GM21526 (cell line): ENCODE measurements at regions not wholly inside any gene's neighbourhood (a gene's known extent, or its start where the extent isn't known, plus 50 kb on each side); places are given as distances from the start of the nearest gene placed in this dataset.

ENCODE experiments used
- ATAC-seq: cut with Tn5 transposase; IDR thresholded peaks from one replicate; pipeline ENCODE4 v1.9.1; 2021; ENCODE audit warnings: moderate library complexity; ENCODE audit not compliant: unreplicated experiment, low FRiP score

DNA sequence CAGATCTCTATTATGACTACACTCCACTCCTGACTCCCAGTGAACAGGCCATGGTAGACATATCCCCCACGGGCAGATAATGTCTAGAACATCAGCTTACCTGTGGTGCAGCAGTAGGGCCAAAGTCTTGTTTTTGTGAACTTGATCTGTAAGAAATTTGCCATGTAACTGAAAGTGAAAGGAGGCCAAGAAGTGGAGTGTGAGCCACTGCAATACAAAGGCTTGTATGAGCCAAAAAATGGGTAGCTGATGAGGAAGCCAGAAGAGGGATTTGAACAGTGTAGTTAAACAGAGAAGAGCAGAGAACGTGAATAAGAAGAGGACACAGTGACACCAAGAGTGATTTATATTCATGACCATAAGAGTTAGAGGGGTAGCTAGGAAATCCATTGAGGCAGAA, 361.7 kb downstream of the DMRT2 start:
- no peak for ATAC-seq

DNA sequence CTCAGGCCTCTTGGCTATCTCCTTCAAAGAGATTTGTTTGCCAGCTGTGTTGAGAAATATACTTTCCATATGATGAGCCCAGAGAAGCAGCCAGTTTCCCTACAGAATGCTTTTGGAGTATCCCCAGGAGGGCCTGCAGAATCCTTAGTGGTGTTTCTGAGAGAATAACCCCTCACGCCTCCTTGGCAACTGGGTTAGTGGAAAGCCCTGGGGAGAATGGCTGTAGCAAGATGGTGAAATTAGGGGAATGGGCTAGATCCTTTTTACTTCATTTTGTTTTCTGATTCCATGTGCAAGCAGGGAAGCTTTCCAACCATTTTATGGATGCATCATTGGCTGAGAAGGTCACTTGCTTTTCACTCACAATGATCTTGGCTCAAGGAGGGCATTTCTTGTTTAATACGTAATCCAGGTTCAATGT, 364.6 kb downstream of the DMRT2 start:
- no peak for ATAC-seq

DNA sequence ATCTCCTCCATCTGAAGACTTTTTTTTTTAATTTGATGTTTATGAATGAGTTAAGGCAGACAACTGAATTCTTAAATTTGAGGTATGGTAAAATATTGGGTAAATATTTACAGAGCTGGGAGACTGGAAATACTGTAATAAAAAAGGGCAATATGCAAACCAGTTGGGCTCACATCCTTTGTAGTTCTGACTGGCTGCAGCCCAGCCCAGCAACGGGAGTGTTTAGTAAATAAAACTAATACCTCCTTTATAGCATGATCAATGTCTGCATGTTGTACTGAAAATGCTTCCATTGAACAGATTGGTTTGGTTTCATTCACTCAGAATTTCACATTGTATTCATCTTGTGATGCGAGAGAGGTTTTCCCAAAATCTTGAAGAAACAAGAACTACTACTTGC, 365.0 kb downstream of the DMRT2 start:
- ATAC-seq = no peak

- no peak for ATAC-seq
Observed at GRCh38 chr9:1416261-1416660, 366.1 kb downstream of the DMRT2 start.

GRCh38 chr9:1421436-1421835, 371.3 kb downstream of the DMRT2 start:
- no peak for ATAC-seq

DNA sequence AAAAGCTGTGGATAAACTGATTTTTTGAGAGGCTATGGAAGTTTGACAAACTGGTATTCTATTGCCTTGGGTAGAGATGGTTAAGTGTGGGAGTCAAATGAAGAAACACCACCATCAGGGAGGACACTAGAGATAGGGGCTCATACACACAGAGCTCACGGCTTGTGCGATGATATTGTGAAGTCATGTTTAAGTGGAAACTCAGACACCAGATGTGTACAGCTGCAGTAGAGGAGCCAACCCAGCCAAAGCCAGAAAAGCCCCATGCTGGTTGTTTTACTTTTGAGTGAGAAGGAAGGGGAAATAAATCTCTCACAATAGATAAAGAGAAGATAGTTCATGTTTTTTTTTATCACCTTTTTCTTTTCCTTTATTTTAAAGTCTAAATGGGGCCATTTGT, 377.7 kb downstream of the DMRT2 start:
- no peak for ATAC-seq

- no peak for ATAC-seq
Observed at GRCh38 chr9:1429297-1429696, 379.1 kb downstream of the DMRT2 start.

DNA sequence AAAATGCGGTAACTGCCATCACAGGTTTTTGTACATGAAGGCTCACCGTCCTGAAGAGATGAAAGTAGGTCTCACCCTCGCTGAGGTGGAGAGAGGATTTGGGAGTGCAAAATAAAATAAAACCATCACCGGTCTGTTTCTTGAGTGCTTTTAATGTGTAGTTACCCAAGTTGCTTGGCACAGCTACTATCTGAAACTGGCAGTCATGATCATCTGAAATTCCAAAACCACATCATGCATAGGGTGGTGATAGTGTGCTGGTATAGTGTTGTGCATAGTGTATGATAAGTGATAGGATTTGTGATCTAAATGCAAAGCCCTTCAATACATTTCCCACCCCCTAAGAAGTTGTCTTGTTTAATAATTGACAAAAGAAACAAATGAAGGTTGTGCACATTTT, 381.3 kb downstream of the DMRT2 start:
- no peak for ATAC-seq

- no peak for ATAC-seq
Observed at GRCh38 chr9:1434052-1434767, 384.1 kb downstream of the DMRT2 start.

DNA sequence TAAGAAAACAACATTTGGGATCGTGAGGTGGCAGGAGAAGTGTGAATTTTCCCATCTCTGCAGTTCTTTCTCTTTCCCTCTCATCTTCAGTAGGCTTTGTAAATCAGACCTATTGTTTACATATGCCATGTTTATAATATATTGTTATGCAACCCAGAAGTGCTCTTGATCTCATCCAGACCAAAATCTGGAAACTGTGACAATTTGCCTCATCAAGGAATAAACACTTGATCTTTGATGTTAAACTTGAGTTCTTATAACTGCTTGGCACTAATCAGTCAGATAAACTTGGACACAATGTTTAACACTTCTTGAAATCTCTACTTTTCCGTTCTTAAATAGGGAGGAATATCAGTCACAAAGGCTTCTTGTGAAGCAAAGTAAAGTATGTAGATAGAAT, 384.7 kb downstream of the DMRT2 start:
- no peak for ATAC-seq

- no peak for ATAC-seq
Observed at GRCh38 chr9:1440256-1440655, 390.1 kb downstream of the DMRT2 start.

GRCh38 chr9:1442105-1442504, 391.9 kb downstream of the DMRT2 start:
- no peak for ATAC-seq

- ATAC-seq = no peak
Observed at GRCh38 chr9:1443450-1443849, 393.3 kb downstream of the DMRT2 start.

GRCh38 chr9:1446671-1447070, 396.5 kb downstream of the DMRT2 start:
- ATAC-seq = no peak

DNA sequence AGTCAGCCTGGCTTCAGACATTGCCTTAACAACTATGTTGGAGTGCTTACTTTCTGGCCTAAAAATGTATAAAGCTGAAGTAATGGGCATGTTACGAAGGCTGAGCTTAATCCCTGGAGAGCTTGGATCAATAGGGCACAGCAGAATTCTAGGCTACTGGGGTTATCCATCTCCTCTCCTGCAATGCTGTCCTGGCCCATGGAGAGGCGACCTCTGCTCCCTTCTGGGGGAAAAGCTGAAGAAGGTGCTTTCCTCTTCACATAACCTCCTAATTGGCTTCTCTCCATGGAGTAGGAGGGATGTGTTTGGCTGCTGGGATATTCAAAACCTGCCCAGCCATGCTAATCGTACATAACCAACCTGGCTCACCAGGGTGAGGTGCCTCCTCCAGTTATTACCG, 403.5 kb downstream of the DMRT2 start:
- ATAC-seq = no peak

DNA sequence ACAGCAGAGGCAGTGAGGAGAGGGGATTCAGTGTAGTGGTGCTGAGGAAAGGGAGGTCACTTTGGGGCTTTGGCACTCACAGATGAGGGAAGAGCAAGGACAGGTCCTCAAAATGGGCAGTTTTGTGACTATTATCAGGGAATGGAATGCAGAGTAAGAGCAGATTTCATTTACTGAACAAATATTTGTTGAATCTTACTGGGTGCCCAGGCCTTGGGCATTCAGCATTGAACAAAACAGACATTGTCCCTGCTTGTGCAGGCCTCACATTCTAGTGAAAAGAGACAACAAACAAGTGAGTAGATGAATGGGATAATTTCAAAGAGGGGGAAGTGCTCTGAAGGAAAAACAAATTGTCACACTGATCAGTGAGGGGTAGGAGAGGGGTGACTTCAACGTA, 404.1 kb downstream of the DMRT2 start:
- ATAC-seq = no peak

DNA sequence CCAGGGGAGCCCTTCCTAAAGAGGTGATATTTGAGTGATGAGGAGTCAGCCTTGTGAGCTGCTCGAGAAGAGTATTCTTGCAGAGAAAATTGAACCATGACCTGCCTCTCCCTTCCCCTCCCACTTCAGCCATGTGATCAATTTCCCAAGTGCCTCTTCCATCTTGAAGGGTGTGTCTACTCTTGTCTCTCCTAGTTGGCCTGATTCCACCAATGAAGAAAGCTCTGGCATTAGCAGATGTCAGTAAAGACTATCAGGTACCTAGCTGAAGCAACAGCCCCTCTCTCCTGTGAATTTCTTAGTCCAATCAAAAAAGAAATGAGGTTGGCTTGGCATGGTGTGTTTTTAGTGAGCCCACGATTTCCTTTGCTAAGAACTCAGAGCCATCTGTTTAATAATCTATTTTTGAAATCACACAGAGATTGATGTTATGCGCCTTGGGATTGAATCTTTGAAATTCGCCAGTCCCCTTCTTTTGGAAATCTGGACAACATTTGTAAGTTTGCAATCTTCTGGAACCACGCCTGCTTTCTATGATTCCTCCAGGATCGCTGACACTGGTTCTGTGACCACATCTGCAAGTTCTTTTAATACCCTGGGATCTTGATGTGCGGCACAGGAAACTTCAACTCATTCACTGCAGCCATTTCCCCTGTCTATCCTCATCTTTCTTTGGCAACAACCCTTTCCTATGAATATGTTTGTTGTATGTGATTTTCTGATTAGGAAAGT, 404.6 kb downstream of the DMRT2 start:
- ATAC-seq = no peak

DNA sequence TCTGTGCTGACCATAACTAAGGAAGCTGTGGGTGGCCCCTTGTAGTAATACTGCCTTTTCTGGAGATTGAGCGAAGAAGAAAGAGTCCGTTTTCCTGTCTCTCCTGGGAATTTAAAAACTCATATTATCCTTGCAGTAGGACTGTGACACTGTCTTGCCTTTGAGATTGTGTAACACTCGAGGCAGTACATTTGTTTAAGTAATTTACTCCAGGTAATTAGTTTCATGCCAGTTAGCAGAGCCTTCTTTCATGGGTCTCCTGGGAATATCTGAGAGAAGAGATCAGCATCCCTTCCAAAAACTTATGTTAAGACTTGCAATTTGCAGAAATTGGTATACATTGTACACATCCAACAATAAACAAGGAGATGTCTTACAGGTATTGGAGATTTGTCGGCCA, 405.6 kb downstream of the DMRT2 start:
- no peak for ATAC-seq

GRCh38 chr9:1456301-1457024, 406.3 kb downstream of the DMRT2 start:
- no peak for ATAC-seq

DNA sequence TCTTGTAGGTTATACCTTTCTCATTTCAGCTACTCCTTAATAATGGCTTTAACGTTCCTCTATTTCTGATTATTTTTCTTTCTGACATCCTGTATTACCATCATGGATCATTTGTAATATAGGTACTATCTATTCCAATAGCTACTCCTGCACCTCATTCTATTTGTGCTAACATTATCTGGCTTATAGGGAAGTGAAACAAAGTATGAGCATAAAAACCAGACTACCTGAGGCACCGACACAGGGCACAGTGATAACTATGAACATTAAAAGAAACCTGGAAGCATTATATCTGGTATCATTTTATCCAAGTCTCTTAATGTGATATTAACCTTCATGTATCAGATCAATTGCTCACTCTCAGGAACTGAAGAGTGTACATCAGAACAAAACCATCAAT, 407.3 kb downstream of the DMRT2 start:
- ATAC-seq = no peak

DNA sequence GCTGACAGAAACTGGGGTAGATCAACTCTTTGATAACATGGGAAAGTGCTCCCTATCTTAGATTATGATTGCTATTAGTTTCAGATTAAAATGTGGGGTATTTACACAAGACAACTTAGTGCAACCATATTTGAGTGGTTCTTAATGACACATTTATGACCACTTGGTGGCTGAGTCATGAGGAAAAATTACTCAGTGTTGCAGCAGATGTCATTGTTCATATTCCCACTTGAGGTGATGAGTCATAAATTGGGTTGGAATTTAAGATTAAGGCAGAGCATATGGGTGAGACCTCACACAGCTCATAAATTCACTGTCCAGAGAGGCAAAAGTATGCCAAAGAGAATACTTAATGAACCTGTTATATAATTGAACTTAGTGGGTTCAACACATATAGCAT, 408.3 kb downstream of the DMRT2 start:
- no peak for ATAC-seq
